Peyer's patch (tissue), 4 donors: ENCODE measurements at regions not wholly inside any gene's neighbourhood (a gene's known extent, or its start where the extent isn't known, plus 50 kb on each side); places are given as distances from the start of the nearest gene placed in this dataset.

Experiments
- DNase-seq, 3 donors: peaks; one replicate each; pipeline ENCODE4 v3.0.0-alpha.2; 2017 to 2019
- H3K27ac ChIP-seq, 4 donors: fragments of 200-600 bp; sonication (generic); one replicate each; pipeline ENCODE4 v1.5.1; 2016 to 2019
- H3K27me3 ChIP-seq, 2 donors: fragments of 200-600 bp; sonication (generic); one replicate each; pipeline ENCODE4 v1.5.1; 2019
- H3K36me3 ChIP-seq, 3 donors: fragments of 200-600 bp; sonication (generic); one replicate each; pipeline ENCODE4 v1.5.1; 2016 to 2019
- H3K4me1 ChIP-seq, 4 donors: fragments of 200-600 bp; sonication (generic); one replicate each; pipeline ENCODE4 v1.5.1; 2016 to 2019
- H3K4me3 ChIP-seq, 4 donors: fragments of 200-600 bp; sonication (generic); 1 replicate in 3 of 4; 2 replicates in 1 of 4; pipeline ENCODE4 v1.5.1; 2016 to 2019; ENCODE audit warnings: mild to moderate bottlenecking in 1 of 4
- H3K9me3 ChIP-seq, 4 donors: fragments of 200-600 bp; sonication (generic); one replicate each; pipeline ENCODE4 v1.5.1; 2016 to 2019; ENCODE audit warnings: mild to moderate bottlenecking in 1 of 4
- POLR2A ChIP-seq, 2 donors: fragments of 450-650 bp; IDR thresholded peaks; one replicate each; pipeline ENCODE4 v1.5.1; 2017; ENCODE audit warnings: antibody characterized with exemption in 2 of 2, mild to moderate bottlenecking in 2 of 2, moderate library complexity in 2 of 2
- TF ChIP-seq, protein P1 (sequence below), 6 experiments: fragments of 450-650 bp in 4 of 6; fragments of 200-600 bp in 2 of 6; sonication (generic) in 1 of 6; IDR thresholded peaks; one replicate each; pipeline ENCODE4 v1.5.1; 2017 to 2019; ENCODE audit warnings: antibody characterized with exemption in 6 of 6, mild to moderate bottlenecking in 3 of 6, moderate library complexity in 1 of 6

- no peak overlapping the region for H3K27ac ChIP-seq
- H3K4me3 ChIP-seq = no peak overlapping the region
- DNase-seq = no peak
- H3K9me3 ChIP-seq = no peaks in the 10 kb centered on the region
- no peaks in the 10 kb centered on the region for H3K4me1 ChIP-seq
- no peaks in the 10 kb centered on the region for H3K27me3 ChIP-seq
- H3K36me3 ChIP-seq = no peaks in the 10 kb centered on the region
- TF ChIP-seq, protein P1, sequence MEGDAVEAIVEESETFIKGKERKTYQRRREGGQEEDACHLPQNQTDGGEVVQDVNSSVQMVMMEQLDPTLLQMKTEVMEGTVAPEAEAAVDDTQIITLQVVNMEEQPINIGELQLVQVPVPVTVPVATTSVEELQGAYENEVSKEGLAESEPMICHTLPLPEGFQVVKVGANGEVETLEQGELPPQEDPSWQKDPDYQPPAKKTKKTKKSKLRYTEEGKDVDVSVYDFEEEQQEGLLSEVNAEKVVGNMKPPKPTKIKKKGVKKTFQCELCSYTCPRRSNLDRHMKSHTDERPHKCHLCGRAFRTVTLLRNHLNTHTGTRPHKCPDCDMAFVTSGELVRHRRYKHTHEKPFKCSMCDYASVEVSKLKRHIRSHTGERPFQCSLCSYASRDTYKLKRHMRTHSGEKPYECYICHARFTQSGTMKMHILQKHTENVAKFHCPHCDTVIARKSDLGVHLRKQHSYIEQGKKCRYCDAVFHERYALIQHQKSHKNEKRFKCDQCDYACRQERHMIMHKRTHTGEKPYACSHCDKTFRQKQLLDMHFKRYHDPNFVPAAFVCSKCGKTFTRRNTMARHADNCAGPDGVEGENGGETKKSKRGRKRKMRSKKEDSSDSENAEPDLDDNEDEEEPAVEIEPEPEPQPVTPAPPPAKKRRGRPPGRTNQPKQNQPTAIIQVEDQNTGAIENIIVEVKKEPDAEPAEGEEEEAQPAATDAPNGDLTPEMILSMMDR (IDR thresholded peaks at IDR 0.05) = no peak
- no peak for TF ChIP-seq POLR2A (IDR thresholded peaks at IDR 0.05)
Measured at GRCh38 chr10:33073641-33074415, 115.8 kb upstream of the ITGB1 start.

DNA sequence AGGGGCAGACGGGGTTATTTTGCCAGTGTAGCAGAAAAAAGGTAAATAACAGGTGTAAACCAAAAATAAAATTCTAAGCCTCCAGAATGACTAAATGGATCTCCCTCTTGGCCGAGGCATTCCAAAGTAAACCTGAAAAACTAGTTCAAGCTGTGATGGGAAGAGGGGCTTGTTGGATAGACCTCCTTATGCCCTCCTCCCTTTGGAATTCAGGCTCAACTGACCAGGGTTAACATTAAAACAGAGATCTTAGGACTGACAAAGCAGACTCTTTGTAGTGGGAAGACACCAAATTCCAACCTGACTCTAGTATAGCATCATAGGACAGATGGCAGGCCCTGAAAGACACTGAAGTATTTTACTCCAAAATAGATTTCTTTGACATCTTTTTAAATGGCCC is 113.8 kb upstream of the ITGB1 start:
- no peak for DNase-seq
- Histone ChIP-seq H3K27me3 (no peaks in the 10 kb centered on the region), H3K36me3 (no peaks in the 10 kb centered on the region), H3K4me3 (no peak overlapping the region), H3K27ac (no peak overlapping the region), H3K4me1 (no peaks in the 10 kb centered on the region), H3K9me3 (no peaks in the 10 kb centered on the region)
- TF ChIP-seq POLR2A (IDR thresholded peaks at IDR 0.05) = no peak
- TF ChIP-seq, protein P1 (IDR thresholded peaks at IDR 0.05) = no peak

GRCh38 chr10:33070101-33070500 is 112.1 kb upstream of the ITGB1 start:
- Histone ChIP-seq H3K36me3 (no peaks in the 10 kb centered on the region), H3K27me3 (no peaks in the 10 kb centered on the region), H3K27ac (no peak overlapping the region), H3K4me3 (no peak overlapping the region), H3K4me1 (no peaks in the 10 kb centered on the region), H3K9me3 (no peaks in the 10 kb centered on the region)
- TF ChIP-seq, protein P1 (IDR thresholded peaks at IDR 0.05) = no peak
- no peak for TF ChIP-seq POLR2A (IDR thresholded peaks at IDR 0.05)
- no peak for DNase-seq

GRCh38 chr10:33067917-33068316 is 109.9 kb upstream of the ITGB1 start:
- no peak overlapping the region for H3K4me3 ChIP-seq
- H3K36me3 ChIP-seq = no peaks in the 10 kb centered on the region
- H3K27ac ChIP-seq = no peak overlapping the region
- TF ChIP-seq, protein P1 (IDR thresholded peaks at IDR 0.05) = no peak
- no peak for TF ChIP-seq POLR2A (IDR thresholded peaks at IDR 0.05)
- no peaks in the 10 kb centered on the region for H3K27me3 ChIP-seq
- DNase-seq = no peak
- H3K9me3 ChIP-seq = no peaks in the 10 kb centered on the region
- no peaks in the 10 kb centered on the region for H3K4me1 ChIP-seq

DNA sequence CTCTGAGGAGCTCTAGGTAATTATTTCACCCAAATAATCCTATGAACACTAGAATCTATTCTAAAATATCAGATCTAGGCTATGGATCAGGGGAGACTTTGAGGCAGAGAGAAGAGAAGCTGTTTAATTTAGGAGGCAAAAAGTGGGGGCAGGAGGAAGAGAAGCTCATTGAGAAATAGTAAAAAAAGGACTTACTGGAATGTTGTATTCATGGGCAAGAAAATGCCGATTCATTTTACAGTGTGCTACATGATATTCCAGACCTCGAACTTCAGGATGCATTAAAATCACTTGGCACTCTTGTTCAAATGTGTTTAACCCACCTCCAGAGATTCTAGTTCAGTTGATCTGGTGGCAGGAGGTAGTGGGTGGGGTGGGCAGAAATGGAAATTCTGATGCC is 109.5 kb upstream of the ITGB1 start:
- DNase-seq = no peak
- H3K36me3 ChIP-seq = no peaks in the 10 kb centered on the region
- no peaks in the 10 kb centered on the region for H3K4me1 ChIP-seq
- no peak overlapping the region for H3K27ac ChIP-seq
- TF ChIP-seq, protein P1 (IDR thresholded peaks at IDR 0.05) = no peak
- no peak for TF ChIP-seq POLR2A (IDR thresholded peaks at IDR 0.05)
- no peaks in the 10 kb centered on the region for H3K27me3 ChIP-seq
- no peak overlapping the region for H3K4me3 ChIP-seq
- H3K9me3 ChIP-seq = no peaks in the 10 kb centered on the region
